ENCODE measurements at regions not wholly inside any gene's neighbourhood (a gene's known extent, or its start where the extent isn't known, plus 50 kb on each side); places are given as distances from the start of the nearest gene placed in this dataset.

GRCh38 chr5:167644619-167645018 is 646.8 kb upstream of the WWC1 start:
- no peak for ATAC-seq
- Histone ChIP-seq H3K4me3 (no peak overlapping the region), H3K36me3 (no peaks in the 10 kb centered on the region), H3K9me3 (no peaks in the 10 kb centered on the region), H3K4me1 (no peaks in the 10 kb centered on the region), H3K27me3 (no peaks in the 10 kb centered on the region), H3K27ac (no peak overlapping the region)
- in situ Hi-C loops (cut with MboI; ENCODE audit: low sequenced_read_pairs in 4 of 4) (no loop called here), intact Hi-C loops (cut with DNase I; ENCODE audit: low total_unique reads) (no loop called here)
- DNase-seq, result no peak
- TF ChIP-seq POLR2A (IDR thresholded peaks at IDR 0.05), result no peak
- no peak for TF ChIP-seq CTCF (IDR thresholded peaks at IDR 0.05 in 4 of 5, conservative IDR thresholded peaks at IDR 0.05 in 1 of 5)

GRCh38 chr5:167649471-167649870 is 642.0 kb upstream of the WWC1 start:
- no peak for ATAC-seq
- TF ChIP-seq POLR2A (IDR thresholded peaks at IDR 0.05) (no peak), CTCF (IDR thresholded peaks at IDR 0.05 in 4 of 5, conservative IDR thresholded peaks at IDR 0.05 in 1 of 5) (no peak)

GRCh38 chr5:167652690-167653089 is 638.8 kb upstream of the WWC1 start:
- DNase-seq, result no peak
- Histone ChIP-seq H3K4me1 (no peaks in the 10 kb centered on the region), H3K4me3 (no peak overlapping the region), H3K27me3 (no peaks in the 10 kb centered on the region), H3K36me3 (no peaks in the 10 kb centered on the region), H3K27ac (no peak overlapping the region), H3K9me3 (no peaks in the 10 kb centered on the region)
- ATAC-seq, result no peak
- intact Hi-C loops (cut with DNase I; ENCODE audit: low total_unique reads), result no loop called here
- in situ Hi-C loops (cut with MboI; ENCODE audit: low sequenced_read_pairs in 4 of 4), result no loop called here
- TF ChIP-seq CTCF (IDR thresholded peaks at IDR 0.05 in 4 of 5, conservative IDR thresholded peaks at IDR 0.05 in 1 of 5) (no peak), POLR2A (IDR thresholded peaks at IDR 0.05) (no peak)

More at GRCh38 chr5:167649471-167649870, 642.0 kb upstream of the WWC1 start:
- no peak overlapping the region for H3K27ac ChIP-seq
- H3K36me3 ChIP-seq, result no peaks in the 10 kb centered on the region
- no peaks in the 10 kb centered on the region for H3K27me3 ChIP-seq
- intact Hi-C loops (cut with DNase I; ENCODE audit: low total_unique reads), result no loop called here
- no peaks in the 10 kb centered on the region for H3K9me3 ChIP-seq
- no peak for DNase-seq
- in situ Hi-C loops (cut with MboI; ENCODE audit: low sequenced_read_pairs in 4 of 4), result no loop called here
- no peak overlapping the region for H3K4me3 ChIP-seq
- no peaks in the 10 kb centered on the region for H3K4me1 ChIP-seq

- in situ Hi-C loops (cut with MboI; ENCODE audit: low sequenced_read_pairs in 4 of 4) (no loop called here), intact Hi-C loops (cut with DNase I; ENCODE audit: low total_unique reads) (no loop called here)
- no peak overlapping the region for H3K4me3 ChIP-seq
- H3K9me3 ChIP-seq, result no peaks in the 10 kb centered on the region
- H3K4me1 ChIP-seq, result no peaks in the 10 kb centered on the region
- ATAC-seq (no peak), DNase-seq (no peak)
- TF ChIP-seq CTCF (IDR thresholded peaks at IDR 0.05 in 4 of 5, conservative IDR thresholded peaks at IDR 0.05 in 1 of 5) (no peak), POLR2A (IDR thresholded peaks at IDR 0.05) (no peak)
- H3K27ac ChIP-seq, result no peak overlapping the region
- H3K27me3 ChIP-seq, result no peaks in the 10 kb centered on the region
- no peaks in the 10 kb centered on the region for H3K36me3 ChIP-seq
Measured at GRCh38 chr5:167653645-167654106, 637.8 kb upstream of the WWC1 start.

GRCh38 chr5:167657016-167657415 is 634.4 kb upstream of the WWC1 start:
- Histone ChIP-seq H3K27ac (no peak overlapping the region), H3K4me3 (no peak overlapping the region), H3K27me3 (no peaks in the 10 kb centered on the region), H3K4me1 (no peaks in the 10 kb centered on the region), H3K36me3 (no peaks in the 10 kb centered on the region), H3K9me3 (no peaks in the 10 kb centered on the region)
- TF ChIP-seq CTCF (IDR thresholded peaks at IDR 0.05 in 4 of 5, conservative IDR thresholded peaks at IDR 0.05 in 1 of 5) (no peak), POLR2A (IDR thresholded peaks at IDR 0.05) (no peak)
- ATAC-seq, result no peak
- in situ Hi-C loops (cut with MboI; ENCODE audit: low sequenced_read_pairs in 4 of 4) (no loop called here), intact Hi-C loops (cut with DNase I; ENCODE audit: low total_unique reads) (no loop called here)
- no peak for DNase-seq

Data from gastrocnemius medialis (tissue), 4 donors.